HepG2 (cell line): ENCODE measurements at regions not wholly inside any gene's neighbourhood (a gene's known extent, or its start where the extent isn't known, plus 50 kb on each side); places are given as distances from the start of the nearest gene placed in this dataset.

Experiments used
- ATAC-seq: fragments of 200-7000 bp; cut with Tn5 transposase; 3 replicates; pipeline ENCODE4 v1.9.1; 2020; ENCODE audit warnings: mild to moderate bottlenecking, moderate library complexity
- BruUV-seq: library from RNA; stranded (reverse); fragments of 400-500 nt; replicated peaks from 2 replicates; lab custom pipeline; 2021; lab: Mats Ljungman, UMichigan
- CTCF ChIA-PET: fragments of 300-600 bp; formaldehyde crosslinking; extraction: SDS; loops from one replicate; lab custom pipeline; 2021; ENCODE audit warnings: low total read pairs, inconsistent platforms, low intra/inter-chr PET ratio; lab: Yijun Ruan, JAX
- POLR2A ChIA-PET: fragments of 350-600 bp; sonication (Branson Sonifier 250); formaldehyde crosslinking; loops from one replicate; lab custom pipeline; 2020; ENCODE audit warnings: antibody characterized with exemption, inconsistent platforms; lab: Yijun Ruan, JAX
- DNase-seq: peaks from one replicate; pipeline ENCODE4 v3.0.0-alpha.2; 2015; ENCODE audit warnings: low spot score
- FAIRE-seq: peaks from 3 replicates; lab custom pipeline; 2011; peaks lifted over from hg19 to GRCh38; lab: Jason Lieb, UNC
- H2AFZ ChIP-seq: one replicate; pipeline ENCODE4 v1.6.1; 2011; ENCODE audit warnings: low read length, inconsistent platforms
- H3K27ac ChIP-seq: fragments of 300-600 bp; 3 replicates; pipeline ENCODE4 v1.8.0; 2011; ENCODE audit warnings: mixed run types, mild to moderate bottlenecking, mixed read lengths, low read length, inconsistent platforms; ENCODE audit not compliant: insufficient read depth; ENCODE audit errors: extremely low read length
- H3K27me3 ChIP-seq, 2 experiments: fragments of 200-600 bp in 1 of 2; 2 replicates in 1 of 2; 3 replicates in 1 of 2; pipeline versions ENCODE4 v1.6.0 to v1.8.0; 2011; ENCODE audit warnings: low read length in 2 of 2, mild to moderate bottlenecking in 2 of 2, moderate library complexity in 2 of 2, inconsistent platforms in 1 of 2; ENCODE audit not compliant: insufficient read depth in 2 of 2, control insufficient read depth in 1 of 2
- H3K36me3 ChIP-seq, 2 experiments: fragments of 200-600 bp in 1 of 2; replicated peaks in 1 of 2; 2 replicates in 1 of 2; 3 replicates in 1 of 2; pipeline versions ENCODE4 v1.5.1 to v1.8.0; 2011; ENCODE audit warnings: low read length in 2 of 2, inconsistent platforms in 1 of 2; ENCODE audit not compliant: insufficient read depth in 2 of 2, control insufficient read depth in 1 of 2
- H3K4me1 ChIP-seq: 2 replicates; pipeline ENCODE4 v1.5.1; 2012; ENCODE audit warnings: low read length, inconsistent platforms; ENCODE audit not compliant: insufficient read depth
- H3K4me2 ChIP-seq: 2 replicates; pipeline ENCODE4 v1.6.0; 2011; ENCODE audit warnings: low read depth, low read length, inconsistent platforms
- H3K4me3 ChIP-seq, 3 experiments: fragments of 200-600 bp in 1 of 3; sonication (generic), shearing (Covaris generic) in 1 of 3; replicated peaks in 1 of 3; 2 replicates each; pipeline ENCODE4 v1.5.1; 2011 to 2016; ENCODE audit warnings: low read length in 3 of 3, inconsistent platforms in 2 of 3, low read depth in 2 of 3, mild to moderate bottlenecking in 2 of 3, control low read depth in 1 of 3, mixed read lengths in 1 of 3; ENCODE audit not compliant: insufficient read depth in 1 of 3
- H3K79me2 ChIP-seq: one replicate; pipeline ENCODE4 v1.6.1; 2011; ENCODE audit warnings: low read length, inconsistent platforms; ENCODE audit not compliant: insufficient read depth
- H3K9ac ChIP-seq: 2 replicates; pipeline ENCODE4 v1.6.0; 2011; ENCODE audit warnings: mild to moderate bottlenecking, low read depth, low read length, inconsistent platforms; ENCODE audit not compliant: insufficient read depth
- H3K9me3 ChIP-seq: 2 replicates; pipeline ENCODE4 v1.5.1; 2012; ENCODE audit warnings: mild to moderate bottlenecking, low read length
- H4K20me1 ChIP-seq: 2 replicates; pipeline ENCODE4 v1.6.0; 2011; ENCODE audit warnings: inconsistent platforms, mild to moderate bottlenecking, low read length, moderate library complexity; ENCODE audit not compliant: insufficient read depth
- ARNT2 ChIP-seq: sonication (generic); formaldehyde crosslinking; IDR thresholded peaks from 2 replicates; pipeline ENCODE4 v1.8.0; 2022; ENCODE audit warnings: mild to moderate bottlenecking, low read depth, missing genetic modification reagents, moderate library complexity
- BHLHE40 ChIP-seq: IDR thresholded peaks from 2 replicates; pipeline ENCODE4 v1.6.1; 2011; ENCODE audit warnings: low read length, improper control_type of control experiment
- CBX1 ChIP-seq: IDR thresholded peaks from one replicate; pipeline ENCODE4 v1.6.1; 2016; ENCODE audit warnings: antibody characterized with exemption, low read depth
- CBX2 ChIP-seq, 2 experiments: fragments of 200-600 bp in 1 of 2; sonication (generic); formaldehyde crosslinking in 1 of 2; IDR thresholded peaks; 2 replicates each; pipeline versions ENCODE4 v1.7.0 to v1.8.1; 2018 to 2022; ENCODE audit warnings: low read depth in 2 of 2, low read length in 1 of 2, mild to moderate bottlenecking in 1 of 2, missing genetic modification reagents in 1 of 2
- HNRNPLL ChIP-seq: fragments of 200-400 bp; formaldehyde crosslinking; IDR thresholded peaks from 2 replicates; pipeline ENCODE4 v1.6.1; 2017; ENCODE audit warnings: mild to moderate bottlenecking, low read depth, low read length; ENCODE audit not compliant: poor library complexity, severe bottlenecking
- MTA1 ChIP-seq: sonication (generic); formaldehyde crosslinking; IDR thresholded peaks from 2 replicates; pipeline ENCODE4 v1.4.0; 2020; ENCODE audit warnings: missing genetic modification reagents, mild to moderate bottlenecking, borderline replicate concordance
- RAD51 ChIP-seq: fragments of 450-650 bp; IDR thresholded peaks from 2 replicates; pipeline ENCODE4 v1.6.1; 2016; ENCODE audit warnings: borderline replicate concordance
- RBM39 ChIP-seq: fragments of 200-400 bp; formaldehyde crosslinking; IDR thresholded peaks from one replicate; pipeline ENCODE4 v1.6.1; 2018; ENCODE audit warnings: antibody characterized with exemption, mild to moderate bottlenecking, low read depth, low read length; ENCODE audit not compliant: poor library complexity, severe bottlenecking
- ZNF563 ChIP-seq: sonication (generic); formaldehyde crosslinking; IDR thresholded peaks from 2 replicates; pipeline ENCODE4 v1.8.0; 2022; ENCODE audit warnings: mild to moderate bottlenecking, moderate library complexity, missing genetic modification reagents
- WGBS: methylation state at CpG from one replicate; pipeline ENCODE4 v1.1.6; 2017; ENCODE audit warnings: low lambda C conversion rate; 5-methylcytosine and 5-hydroxymethylcytosine counted together
- in situ Hi-C: cut with HindIII; loops from 2 replicates; pipeline ENCODE4 v1.10.0; 2017; ENCODE audit warnings: low pct_unique_long_range_greater_than_20kb; ENCODE audit not compliant: extremely low pct_ligation_motif_present
- intact Hi-C: fragments of 100-400 bp; cut with micrococcal nuclease; formaldehyde crosslinking; loops from one replicate; pipeline ENCODE4 v1.10.0; 2022; ENCODE audit not compliant: unreplicated experiment
- TF ChIP-seq, protein P1 (sequence below): sonication (generic); formaldehyde crosslinking; IDR thresholded peaks from 2 replicates; pipeline ENCODE4 v1.4.0; 2020; ENCODE audit warnings: missing genetic modification reagents, borderline replicate concordance

DNA sequence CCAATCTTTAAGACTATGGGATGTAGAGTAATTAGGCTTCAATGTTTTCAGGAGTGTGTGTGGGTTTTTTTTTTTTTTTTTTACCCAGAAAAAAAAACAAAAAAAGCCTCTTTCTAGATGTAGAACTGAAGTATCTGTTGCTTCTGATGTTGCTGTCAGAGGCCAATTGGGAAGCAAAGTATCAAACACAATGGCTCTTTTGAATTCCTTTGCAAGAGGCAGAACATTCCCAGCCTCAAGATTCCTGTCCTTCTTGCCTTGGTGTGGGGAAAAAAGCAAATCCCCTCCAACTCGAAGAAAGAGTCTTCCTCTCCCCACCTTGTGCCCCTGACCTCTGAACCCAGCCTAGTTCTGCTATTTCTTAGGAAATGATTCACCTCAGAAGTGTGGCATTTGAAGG is 55.4 kb upstream of the LMO4 start:
- no TSS peak for BruUV-seq
- intact Hi-C loops = no loop called here
- TF ChIP-seq RBM39 (no peak), RAD51 (no peak), ZNF563 (CRISPR knock-in tag) (no peak), CBX1 (no peak), MTA1 (no peak), ARNT2 (no peak)
- TF ChIP-seq, protein P1, sequence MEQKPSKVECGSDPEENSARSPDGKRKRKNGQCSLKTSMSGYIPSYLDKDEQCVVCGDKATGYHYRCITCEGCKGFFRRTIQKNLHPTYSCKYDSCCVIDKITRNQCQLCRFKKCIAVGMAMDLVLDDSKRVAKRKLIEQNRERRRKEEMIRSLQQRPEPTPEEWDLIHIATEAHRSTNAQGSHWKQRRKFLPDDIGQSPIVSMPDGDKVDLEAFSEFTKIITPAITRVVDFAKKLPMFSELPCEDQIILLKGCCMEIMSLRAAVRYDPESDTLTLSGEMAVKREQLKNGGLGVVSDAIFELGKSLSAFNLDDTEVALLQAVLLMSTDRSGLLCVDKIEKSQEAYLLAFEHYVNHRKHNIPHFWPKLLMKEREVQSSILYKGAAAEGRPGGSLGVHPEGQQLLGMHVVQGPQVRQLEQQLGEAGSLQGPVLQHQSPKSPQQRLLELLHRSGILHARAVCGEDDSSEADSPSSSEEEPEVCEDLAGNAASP = no peak
- TF ChIP-seq, all 625 proteins: peak for 0
- in situ Hi-C loops = no loop called here
- no peak overlapping the region for H3K27ac ChIP-seq
- DNase-seq (no peak), ATAC-seq (no peak), FAIRE-seq (no peak)
- CTCF ChIA-PET = no interaction called here
- no peaks in the 10 kb centered on the region for H3K9me3 ChIP-seq
- no peaks in the 10 kb centered on the region for H3K36me3 ChIP-seq
- WGBS = 0% methylated on average over 1 of the region's 1 CpG
- no peaks in the 10 kb centered on the region for H3K79me2 ChIP-seq
- H3K27me3 ChIP-seq = peaks cover 0 to 9% of the 10 kb centered on the region in 2 experiments; a peak in 1 of 5 replicates
- H3K9ac ChIP-seq = no peak overlapping the region
- no peaks in the 10 kb centered on the region for H3K4me1 ChIP-seq
- H3K4me2 ChIP-seq = no peak overlapping the region
- POLR2A ChIA-PET = no interaction called here
- no peak overlapping the region for H2AFZ ChIP-seq
- no peaks in the 10 kb centered on the region for H4K20me1 ChIP-seq
- H3K4me3 ChIP-seq = no peak overlapping the region

DNA sequence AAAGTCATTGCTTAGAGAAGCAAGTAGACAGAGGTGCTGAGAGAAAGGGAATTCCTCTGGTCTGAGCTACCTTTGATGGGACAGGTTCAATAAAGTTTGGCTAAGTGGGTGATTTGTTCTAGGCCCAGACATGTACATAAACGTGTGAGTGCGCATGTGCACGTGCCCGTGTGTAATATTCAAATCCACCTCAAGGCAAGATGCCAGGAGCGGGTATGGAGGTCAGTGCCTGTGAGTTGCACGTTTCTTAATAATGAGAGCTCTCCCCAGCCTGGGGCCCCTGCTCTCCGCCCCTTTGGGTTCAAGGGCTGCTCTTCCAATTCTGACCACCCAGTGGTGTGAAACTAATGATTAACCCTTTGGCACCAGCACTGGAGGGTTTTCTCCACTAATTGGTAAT is 53.8 kb upstream of the LMO4 start:
- no peak for ATAC-seq
- Histone ChIP-seq H3K79me2 (no peaks in the 10 kb centered on the region), H4K20me1 (no peaks in the 10 kb centered on the region), H3K4me1 (no peaks in the 10 kb centered on the region), H3K27ac (no peak overlapping the region), H3K36me3 (no peaks in the 10 kb centered on the region), H3K4me2 (no peak overlapping the region), H2AFZ (no peak overlapping the region), H3K9ac (no peak overlapping the region), H3K4me3 (no peak overlapping the region), H3K9me3 (no peaks in the 10 kb centered on the region), H3K27me3 (peaks cover 0 to 9% of the 10 kb centered on the region in 2 experiments; a peak in 1 of 5 replicates)
- no peak for DNase-seq
- in situ Hi-C loops (no loop called here), intact Hi-C loops (no loop called here)
- POLR2A ChIA-PET = no interaction called here
- no peak for FAIRE-seq
- WGBS = 5% methylated on average over 4 of the region's 7 CpGs
- CTCF ChIA-PET = no interaction called here
- BruUV-seq = no TSS peak
- TF ChIP-seq HNRNPLL (no peak), BHLHE40 (peak; percentile 26; the same call in 1 of the 2 replicates), CBX2 (IDR thresholded peaks at IDR 0.05; ENCODE audit: low read depth, low read length) (no peak), CBX2 (CRISPR knock-in tag; IDR thresholded peaks at IDR 0.05; ENCODE audit: low read depth) (no peak)
